ENCODE measurements at regions not wholly inside any gene's neighbourhood (a gene's known extent, or its start where the extent isn't known, plus 50 kb on each side); places are given as distances from the start of the nearest gene placed in this dataset.

GRCh38 chr3:110067527-110067926, 730.2 kb upstream of the DPPA4 start:
- Histone ChIP-seq H3K27me3 (replicated peaks in 1 of 2; ENCODE audit: control insufficient read depth in 2 of 2, insufficient read depth in 2 of 2, low read length in 1 of 2) (no peaks in the 10 kb centered on the region), H3K9ac (ENCODE audit: control insufficient read depth, insufficient read depth, low read length) (no peak overlapping the region), H3K27ac (ENCODE audit: control insufficient read depth, insufficient read depth) (no peak overlapping the region), H3K4me1 (ENCODE audit: control insufficient read depth, insufficient read depth, low read length) (no peaks in the 10 kb centered on the region), H3K4me2 (ENCODE audit: control insufficient read depth, insufficient read depth) (no peak overlapping the region), H3K4me3 (no peak overlapping the region), H3K36me3 (ENCODE audit: control insufficient read depth in 2 of 2, insufficient read depth in 2 of 2, low read length in 1 of 2) (no peaks in the 10 kb centered on the region), H3K79me2 (ENCODE audit: control insufficient read depth, insufficient read depth, low read length) (no peaks in the 10 kb centered on the region), H3K9me3 (replicated peaks; ENCODE audit: control insufficient read depth, insufficient read depth, low read length) (no peaks in the 10 kb centered on the region), H2AFZ (ENCODE audit: control insufficient read depth, low read depth, low read length) (no peak overlapping the region), H4K20me1 (ENCODE audit: control insufficient read depth, insufficient read depth) (no peaks in the 10 kb centered on the region)
- peak; percentile 18; the same call in 2 of the 3 replicates for ATAC-seq
- no peak for DNase-seq (ENCODE audit: low read depth, low spot score)
- FAIRE-seq: no peak
- TF ChIP-seq MXI1 (IDR thresholded peaks at IDR 0.05; ENCODE audit: low read depth, low read length): no peak
- TF ChIP-seq ZBTB11 (CRISPR knock-in tag; IDR thresholded peaks at IDR 0.05): no peak
- no peak for TF ChIP-seq PRDM15 (CRISPR knock-in tag; IDR thresholded peaks at IDR 0.05)
- no peak for TF ChIP-seq RCOR1 (conservative IDR thresholded peaks at IDR 0.05; ENCODE audit: low read depth, low read length)
- no peak for TF ChIP-seq FOS (IDR thresholded peaks at IDR 0.05; ENCODE audit: borderline replicate concordance, extremely low read depth, insufficient read length)
- TF ChIP-seq YY1 (IDR thresholded peaks at IDR 0.05; ENCODE audit: low read depth, low read length): no peak
- TF ChIP-seq KAT2A (conservative IDR thresholded peaks at IDR 0.05; ENCODE audit: control insufficient read depth, low read depth, low read length): no peak
- TF ChIP-seq HCFC1 (IDR thresholded peaks at IDR 0.05; ENCODE audit: low read length): no peak
- TF ChIP-seq NFIC (IDR thresholded peaks at IDR 0.05; ENCODE audit: low read depth, low read length): no peak
- TF ChIP-seq SP1 (IDR thresholded peaks at IDR 0.05; ENCODE audit: low read depth, low read length): no peak
- TF ChIP-seq BCLAF1 (IDR thresholded peaks at IDR 0.05): no peak
- TF ChIP-seq MEF2A (IDR thresholded peaks at IDR 0.05; ENCODE audit: insufficient read depth, low read depth, low read length): no peak
- TF ChIP-seq ZNF622 (IDR thresholded peaks at IDR 0.05): no peak
- TF ChIP-seq NRF1 (conservative IDR thresholded peaks at IDR 0.05; ENCODE audit: low read depth, low read length): no peak
- ChIA-PET SMC1A (ENCODE audit: uncharacterized antibody, unreplicated experiment) (interaction anchor here (1.6 kb wide), 1 partner anchor 11 kb away, joined by 3 read pairs; no protein-coding TSS in a partner anchor), POLR2A (no interaction called here), RAD21 (ENCODE audit: unreplicated experiment) (no interaction called here), CTCF (no interaction called here)
- 0% methylated on average over 1 of the region's 1 CpG for WGBS (ENCODE audit: insufficient coverage, insufficient replicate concordance, low lambda C conversion rate, missing lambda C conversion rate)
- in situ Hi-C loops (cut with MboI) (no loop called here), intact Hi-C loops (cut with micrococcal nuclease; ENCODE audit: unreplicated experiment) (no loop called here)
- no TSS peak for BruUV-seq (replicated peaks)

All from GM12878 (cell line).